ENCODE measurements at regions not wholly inside any gene's neighbourhood (a gene's known extent, or its start where the extent isn't known, plus 50 kb on each side); places are given as distances from the start of the nearest gene placed in this dataset.

DNA sequence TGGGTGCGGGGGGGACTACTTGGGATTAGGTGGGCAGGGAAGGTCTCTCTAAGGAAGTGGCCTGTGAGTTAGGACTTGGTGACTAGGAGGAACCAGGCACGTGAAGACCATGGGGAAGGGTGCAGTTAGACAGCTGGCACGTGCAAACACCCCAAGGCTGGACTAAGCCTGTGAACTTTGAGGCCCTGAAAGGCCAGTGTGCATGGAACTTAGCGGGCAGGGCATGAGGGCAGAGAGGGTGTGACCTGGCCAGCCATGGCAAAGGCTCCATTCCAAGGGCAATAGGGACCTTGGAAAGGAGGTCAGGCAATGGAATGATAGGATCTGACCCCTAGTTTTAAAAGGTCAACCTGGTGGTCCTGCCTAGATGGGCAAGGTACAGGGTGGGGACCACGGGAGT is 158.4 kb upstream of the PCBD1 start:
- H3K4me2 ChIP-seq (ENCODE audit: low read length) = no peak overlapping the region
- no peaks in the 10 kb centered on the region for H3K9me2 ChIP-seq (ENCODE audit: low read depth, low read length)
- no peaks in the 10 kb centered on the region for H3F3A ChIP-seq (ENCODE audit: insufficient read depth, low read length)
- H3K4me1 ChIP-seq (ENCODE audit: insufficient read depth, low read length, severe bottlenecking) = no peaks in the 10 kb centered on the region
- 0 out of 2 replicates have a peak, but pooled peaks cover 13% of the 10 kb centered on the region for H3K27me3 ChIP-seq (ENCODE audit: insufficient read depth, low read length)
- no peaks in the 10 kb centered on the region for H3K36me3 ChIP-seq (ENCODE audit: insufficient read depth, low read length)
- TF ChIP-seq, protein P1, sequence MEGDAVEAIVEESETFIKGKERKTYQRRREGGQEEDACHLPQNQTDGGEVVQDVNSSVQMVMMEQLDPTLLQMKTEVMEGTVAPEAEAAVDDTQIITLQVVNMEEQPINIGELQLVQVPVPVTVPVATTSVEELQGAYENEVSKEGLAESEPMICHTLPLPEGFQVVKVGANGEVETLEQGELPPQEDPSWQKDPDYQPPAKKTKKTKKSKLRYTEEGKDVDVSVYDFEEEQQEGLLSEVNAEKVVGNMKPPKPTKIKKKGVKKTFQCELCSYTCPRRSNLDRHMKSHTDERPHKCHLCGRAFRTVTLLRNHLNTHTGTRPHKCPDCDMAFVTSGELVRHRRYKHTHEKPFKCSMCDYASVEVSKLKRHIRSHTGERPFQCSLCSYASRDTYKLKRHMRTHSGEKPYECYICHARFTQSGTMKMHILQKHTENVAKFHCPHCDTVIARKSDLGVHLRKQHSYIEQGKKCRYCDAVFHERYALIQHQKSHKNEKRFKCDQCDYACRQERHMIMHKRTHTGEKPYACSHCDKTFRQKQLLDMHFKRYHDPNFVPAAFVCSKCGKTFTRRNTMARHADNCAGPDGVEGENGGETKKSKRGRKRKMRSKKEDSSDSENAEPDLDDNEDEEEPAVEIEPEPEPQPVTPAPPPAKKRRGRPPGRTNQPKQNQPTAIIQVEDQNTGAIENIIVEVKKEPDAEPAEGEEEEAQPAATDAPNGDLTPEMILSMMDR (IDR thresholded peaks at IDR 0.05; ENCODE audit: low read length) = no peak
- no peaks in the 10 kb centered on the region for H3K79me2 ChIP-seq (ENCODE audit: insufficient read depth, low read length)
- H3K9ac ChIP-seq (ENCODE audit: low read length) = no peak overlapping the region
- no peak overlapping the region for H3K27ac ChIP-seq (ENCODE audit: low read depth, low read length, poor library complexity, severe bottlenecking)
- no peaks in the 10 kb centered on the region for H4K20me1 ChIP-seq (ENCODE audit: insufficient read depth, low read length)
- H3K4me3 ChIP-seq (ENCODE audit: low read depth, low read length, poor library complexity, severe bottlenecking) = no peak overlapping the region
- H3K9me3 ChIP-seq (ENCODE audit: low read length) = no peaks in the 10 kb centered on the region
- H2AFZ ChIP-seq (ENCODE audit: low read length) = no peak overlapping the region

GRCh38 chr10:71048971-71049615 is 160.7 kb upstream of the PCBD1 start:
- no peak overlapping the region for H2AFZ ChIP-seq (ENCODE audit: low read length)
- H3K9me2 ChIP-seq (ENCODE audit: low read depth, low read length) = no peaks in the 10 kb centered on the region
- no peaks in the 10 kb centered on the region for H3F3A ChIP-seq (ENCODE audit: insufficient read depth, low read length)
- TF ChIP-seq EZH2 (IDR thresholded peaks at IDR 0.05; ENCODE audit: borderline replicate concordance, low read length) = no peak
- TF ChIP-seq, protein P1 (IDR thresholded peaks at IDR 0.05; ENCODE audit: low read length) = no peak
- H3K9me3 ChIP-seq (ENCODE audit: low read length) = no peaks in the 10 kb centered on the region
- H3K27me3 ChIP-seq (ENCODE audit: insufficient read depth, low read length) = 0 out of 2 replicates have a peak, but pooled peaks cover 13% of the 10 kb centered on the region
- no peak overlapping the region for H3K4me3 ChIP-seq (ENCODE audit: low read depth, low read length, poor library complexity, severe bottlenecking)
- no peaks in the 10 kb centered on the region for H3K79me2 ChIP-seq (ENCODE audit: insufficient read depth, low read length)
- H3K4me2 ChIP-seq (ENCODE audit: low read length) = no peak overlapping the region
- H3K36me3 ChIP-seq (ENCODE audit: insufficient read depth, low read length) = no peaks in the 10 kb centered on the region
- no peak overlapping the region for H3K9ac ChIP-seq (ENCODE audit: low read length)
- H3K27ac ChIP-seq (ENCODE audit: low read depth, low read length, poor library complexity, severe bottlenecking) = no peak overlapping the region
- no peaks in the 10 kb centered on the region for H3K4me1 ChIP-seq (ENCODE audit: insufficient read depth, low read length, severe bottlenecking)
- no peaks in the 10 kb centered on the region for H4K20me1 ChIP-seq (ENCODE audit: insufficient read depth, low read length)

DNA sequence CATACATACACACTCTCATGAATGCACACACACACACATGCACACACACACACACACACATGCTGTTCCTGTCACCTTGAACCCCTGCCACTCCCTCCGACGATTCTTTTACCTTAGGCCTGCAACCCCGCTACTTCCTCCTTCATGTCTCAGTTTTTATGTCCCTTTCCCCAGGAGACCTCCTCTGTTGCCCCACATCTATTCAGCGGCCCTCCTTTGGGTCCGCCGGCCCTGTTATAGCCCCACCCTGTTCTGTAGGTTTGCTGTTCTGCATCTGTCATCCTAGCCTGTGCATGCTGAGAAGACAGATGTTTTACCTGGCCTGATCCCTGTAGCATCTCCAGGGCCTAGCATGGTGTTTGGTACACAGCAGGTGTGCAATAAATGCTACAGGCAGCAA is 161.6 kb upstream of the PCBD1 start:
- no peaks in the 10 kb centered on the region for H4K20me1 ChIP-seq (ENCODE audit: insufficient read depth, low read length)
- TF ChIP-seq, protein P1 (IDR thresholded peaks at IDR 0.05; ENCODE audit: low read length) = no peak
- no peak for TF ChIP-seq EZH2 (IDR thresholded peaks at IDR 0.05; ENCODE audit: borderline replicate concordance, low read length)
- H3K27ac ChIP-seq (ENCODE audit: low read depth, low read length, poor library complexity, severe bottlenecking) = no peak overlapping the region
- H3K36me3 ChIP-seq (ENCODE audit: insufficient read depth, low read length) = no peaks in the 10 kb centered on the region
- H3K9me3 ChIP-seq (ENCODE audit: low read length) = no peaks in the 10 kb centered on the region
- no peaks in the 10 kb centered on the region for H3K4me1 ChIP-seq (ENCODE audit: insufficient read depth, low read length, severe bottlenecking)
- H3K79me2 ChIP-seq (ENCODE audit: insufficient read depth, low read length) = no peaks in the 10 kb centered on the region
- no peak overlapping the region for H3K9ac ChIP-seq (ENCODE audit: low read length)
- H3K4me3 ChIP-seq (ENCODE audit: low read depth, low read length, poor library complexity, severe bottlenecking) = no peak overlapping the region
- H3K27me3 ChIP-seq (ENCODE audit: insufficient read depth, low read length) = 0 out of 2 replicates have a peak, but pooled peaks cover 13% of the 10 kb centered on the region
- H3F3A ChIP-seq (ENCODE audit: insufficient read depth, low read length) = no peaks in the 10 kb centered on the region
- H3K9me2 ChIP-seq (ENCODE audit: low read depth, low read length) = no peaks in the 10 kb centered on the region
- no peak overlapping the region for H3K4me2 ChIP-seq (ENCODE audit: low read length)
- H2AFZ ChIP-seq (ENCODE audit: low read length) = no peak overlapping the region
